Right atrium auricular region (tissue), 2 donors: ENCODE measurements at regions not wholly inside any gene's neighbourhood (a gene's known extent, or its start where the extent isn't known, plus 50 kb on each side); places are given as distances from the start of the nearest gene placed in this dataset.

Source experiments
- DNase-seq: peaks from one replicate; pipeline ENCODE4 v3.0.0-alpha.2; 2019; ENCODE audit warnings: low spot score
- H3K27ac ChIP-seq, 2 donors: fragments of 200-600 bp; sonication (generic); 1 replicate in 1 of 2; 2 replicates in 1 of 2; pipeline ENCODE4 v1.5.1; 2016 to 2019
- H3K27me3 ChIP-seq, 2 donors: fragments of 200-600 bp; sonication (generic); one replicate each; pipeline versions ENCODE4 v1.5.1 to v1.6.0; 2017 to 2019
- H3K36me3 ChIP-seq: fragments of 200-600 bp; sonication (generic); one replicate; pipeline ENCODE4 v1.5.1; 2016
- H3K4me1 ChIP-seq, 2 donors: fragments of 200-600 bp; sonication (generic); one replicate each; pipeline versions ENCODE4 v1.5.1 to v1.6.0; 2017 to 2019
- H3K4me3 ChIP-seq, 2 donors: fragments of 200-600 bp; sonication (generic); 1 replicate in 1 of 2; 2 replicates in 1 of 2; pipeline ENCODE4 v1.5.1; 2017 to 2019; ENCODE audit warnings: mild to moderate bottlenecking in 1 of 2, moderate library complexity in 1 of 2
- H3K9me3 ChIP-seq, 2 donors: fragments of 200-600 bp; sonication (generic); one replicate each; pipeline ENCODE4 v1.5.1; 2019
- TF ChIP-seq, protein P1 (sequence below), 2 donors: fragments of 200-600 bp; sonication (generic); IDR thresholded peaks; one replicate each; pipeline ENCODE4 v1.5.1; 2019; ENCODE audit warnings: antibody characterized with exemption in 2 of 2

DNA sequence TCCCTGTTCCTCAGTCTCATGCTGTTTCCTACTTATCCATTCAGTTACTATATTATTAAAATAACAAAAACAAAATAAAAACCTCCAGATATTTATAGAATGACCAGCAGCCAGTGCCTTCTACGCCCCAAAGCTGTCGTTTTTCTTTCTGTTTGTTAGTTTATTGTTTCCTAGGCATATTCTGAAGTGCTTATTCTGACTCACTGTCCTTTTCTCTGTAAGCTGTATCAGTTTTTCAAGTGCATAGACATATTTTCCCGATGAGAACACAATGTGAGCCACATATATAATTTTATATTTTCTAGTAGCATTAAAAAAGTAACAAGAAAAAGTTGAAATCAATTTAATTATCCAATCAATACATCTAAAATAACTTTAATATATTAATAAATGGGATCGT, 2158.6 kb upstream of the TENM3 start:
- no peak for DNase-seq
- TF ChIP-seq, protein P1, sequence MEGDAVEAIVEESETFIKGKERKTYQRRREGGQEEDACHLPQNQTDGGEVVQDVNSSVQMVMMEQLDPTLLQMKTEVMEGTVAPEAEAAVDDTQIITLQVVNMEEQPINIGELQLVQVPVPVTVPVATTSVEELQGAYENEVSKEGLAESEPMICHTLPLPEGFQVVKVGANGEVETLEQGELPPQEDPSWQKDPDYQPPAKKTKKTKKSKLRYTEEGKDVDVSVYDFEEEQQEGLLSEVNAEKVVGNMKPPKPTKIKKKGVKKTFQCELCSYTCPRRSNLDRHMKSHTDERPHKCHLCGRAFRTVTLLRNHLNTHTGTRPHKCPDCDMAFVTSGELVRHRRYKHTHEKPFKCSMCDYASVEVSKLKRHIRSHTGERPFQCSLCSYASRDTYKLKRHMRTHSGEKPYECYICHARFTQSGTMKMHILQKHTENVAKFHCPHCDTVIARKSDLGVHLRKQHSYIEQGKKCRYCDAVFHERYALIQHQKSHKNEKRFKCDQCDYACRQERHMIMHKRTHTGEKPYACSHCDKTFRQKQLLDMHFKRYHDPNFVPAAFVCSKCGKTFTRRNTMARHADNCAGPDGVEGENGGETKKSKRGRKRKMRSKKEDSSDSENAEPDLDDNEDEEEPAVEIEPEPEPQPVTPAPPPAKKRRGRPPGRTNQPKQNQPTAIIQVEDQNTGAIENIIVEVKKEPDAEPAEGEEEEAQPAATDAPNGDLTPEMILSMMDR (IDR thresholded peaks at IDR 0.05) = no peak

DNA sequence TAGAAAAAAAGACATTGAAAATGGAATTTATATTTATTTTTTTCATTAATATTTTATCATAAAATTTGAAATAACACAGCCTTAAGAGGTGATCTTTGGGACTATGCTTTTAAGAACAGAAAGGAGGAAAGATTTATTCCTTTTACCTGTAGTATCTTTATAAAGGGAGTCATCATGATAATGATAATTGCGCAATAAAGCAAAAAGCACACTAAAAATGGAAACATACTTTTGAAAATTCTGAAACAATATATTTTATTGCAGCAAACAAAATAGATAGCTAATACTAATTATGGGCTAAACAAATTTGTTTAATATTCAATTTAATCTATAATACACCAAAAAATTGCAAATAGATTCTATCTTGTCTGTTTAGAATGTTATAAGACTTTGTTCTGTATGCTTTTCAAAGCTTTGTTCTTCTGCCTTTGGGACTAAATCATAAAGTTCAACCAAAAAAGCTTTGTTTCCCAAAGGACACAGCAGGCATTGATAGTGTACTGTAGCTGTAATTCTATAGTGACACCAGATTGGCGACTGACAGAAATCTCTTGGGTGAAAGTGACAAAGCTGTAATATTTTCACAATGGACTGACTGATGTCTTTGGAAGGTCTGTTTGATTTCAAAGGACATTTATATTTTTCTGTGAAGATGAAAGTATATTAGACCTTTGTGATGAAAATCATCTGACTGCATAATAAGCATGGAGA, 2156.6 kb upstream of the TENM3 start:
- no peaks in the 10 kb centered on the region for H3K4me1 ChIP-seq
- no peak overlapping the region for H3K4me3 ChIP-seq
- TF ChIP-seq, protein P1 (IDR thresholded peaks at IDR 0.05) = no peak

More for the DNA sequence above, 2158.6 kb upstream of the TENM3 start:
- Histone ChIP-seq H3K9me3 (no peaks in the 10 kb centered on the region), H3K27ac (no peak overlapping the region), H3K27me3 (no peaks in the 10 kb centered on the region), H3K4me1 (no peaks in the 10 kb centered on the region), H3K36me3 (no peaks in the 10 kb centered on the region), H3K4me3 (no peak overlapping the region)

DNA sequence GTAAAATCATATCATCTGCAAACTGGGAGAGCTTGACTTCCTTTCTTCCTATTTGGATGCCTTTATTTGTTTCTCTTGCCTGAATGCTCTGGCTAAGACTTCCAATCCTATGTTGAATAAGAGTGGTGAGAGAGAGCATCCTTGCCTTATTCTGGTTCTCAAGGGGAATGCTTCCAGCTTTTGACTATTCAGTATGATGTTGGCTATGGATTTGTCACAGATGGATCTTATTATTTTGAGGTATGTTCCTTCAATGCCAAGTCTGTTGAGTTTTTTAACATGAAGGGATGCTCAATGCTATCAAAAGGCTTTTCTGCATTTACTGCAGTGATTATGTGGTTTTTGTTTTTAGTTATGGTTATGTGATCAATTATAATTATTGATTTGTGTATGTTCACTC, 2144.6 kb upstream of the TENM3 start:
- Histone ChIP-seq H3K9me3 (no peaks in the 10 kb centered on the region), H3K36me3 (no peaks in the 10 kb centered on the region), H3K4me1 (no peaks in the 10 kb centered on the region), H3K27me3 (no peaks in the 10 kb centered on the region), H3K4me3 (no peak overlapping the region), H3K27ac (no peak overlapping the region)
- TF ChIP-seq, protein P1 (IDR thresholded peaks at IDR 0.05) = no peak
- no peak for DNase-seq

More for the DNA sequence above, 2156.6 kb upstream of the TENM3 start:
- Histone ChIP-seq H3K27ac (no peak overlapping the region), H3K27me3 (no peaks in the 10 kb centered on the region), H3K36me3 (no peaks in the 10 kb centered on the region), H3K9me3 (no peaks in the 10 kb centered on the region)
- no peak for DNase-seq

DNA sequence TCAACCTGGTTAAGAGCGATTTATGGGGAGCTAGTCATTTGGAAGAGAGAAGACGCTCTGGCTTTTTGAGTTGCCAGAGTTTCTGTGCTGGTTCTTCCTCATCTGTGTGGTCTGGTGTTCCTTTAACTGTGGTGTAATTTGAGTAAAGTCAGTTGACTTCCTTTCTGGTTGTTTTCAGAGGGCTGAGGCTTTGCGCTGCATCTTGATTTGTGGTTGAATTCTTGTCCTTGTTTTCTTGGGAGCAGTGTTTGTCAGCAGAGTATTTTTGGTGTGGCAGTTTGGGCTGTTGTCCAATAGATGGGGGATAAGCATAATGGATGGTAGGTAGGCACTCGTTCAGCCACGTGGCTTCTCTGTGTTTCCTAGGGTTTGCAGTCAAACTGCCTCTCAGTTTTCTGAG, 2143.2 kb upstream of the TENM3 start:
- H3K27ac ChIP-seq = no peak overlapping the region
- H3K27me3 ChIP-seq = no peaks in the 10 kb centered on the region
- no peaks in the 10 kb centered on the region for H3K9me3 ChIP-seq
- H3K4me1 ChIP-seq = no peaks in the 10 kb centered on the region
- H3K4me3 ChIP-seq = no peak overlapping the region
- DNase-seq = no peak
- TF ChIP-seq, protein P1 (IDR thresholded peaks at IDR 0.05) = no peak
- H3K36me3 ChIP-seq = no peaks in the 10 kb centered on the region

DNA sequence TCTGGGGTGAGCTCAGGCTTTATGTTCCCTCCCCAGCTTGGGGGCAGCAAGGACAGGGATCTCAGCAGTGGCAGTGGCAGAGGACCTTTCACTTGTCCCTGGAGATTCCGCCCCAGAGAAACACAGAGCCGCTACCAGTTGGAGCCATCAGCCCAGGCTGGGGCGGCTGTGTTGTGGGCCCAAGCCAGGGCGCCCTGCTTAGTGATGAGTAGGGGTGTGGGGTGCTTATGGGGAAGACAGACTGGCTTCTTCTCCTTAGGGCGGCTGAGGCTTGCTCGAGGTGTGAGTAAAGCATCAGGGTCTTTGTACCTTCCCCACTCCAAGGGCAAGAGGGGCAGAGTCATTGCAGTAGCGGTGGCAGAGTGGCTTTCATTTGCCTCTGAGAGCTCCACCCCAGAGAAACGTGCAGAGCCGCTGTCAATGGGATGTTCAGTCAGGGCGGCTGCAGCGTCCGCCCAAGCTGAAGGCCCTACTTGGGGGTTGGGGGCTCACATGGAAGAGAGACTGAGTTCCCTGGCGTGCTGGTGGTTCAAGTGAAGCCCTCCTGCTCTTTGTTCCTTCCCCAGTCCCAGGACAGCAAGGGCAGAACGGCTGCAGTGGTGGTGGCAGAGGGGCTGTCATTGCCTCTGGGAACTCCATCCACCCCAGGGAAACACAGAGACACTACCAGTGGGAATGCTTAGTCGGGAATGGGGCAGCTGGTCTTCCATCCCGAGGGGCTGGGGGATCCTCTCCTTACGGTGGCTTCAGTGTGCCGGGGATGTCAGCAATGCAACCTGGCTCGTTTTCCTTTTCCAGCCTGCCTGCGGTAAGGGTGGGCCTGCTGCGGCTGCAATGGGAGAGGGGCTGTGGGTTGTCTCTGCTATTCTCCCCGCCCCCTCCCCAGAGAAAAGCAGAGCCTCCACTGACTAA, 2142.5 kb upstream of the TENM3 start:
- Histone ChIP-seq H3K27ac (no peak overlapping the region), H3K27me3 (no peaks in the 10 kb centered on the region), H3K36me3 (no peaks in the 10 kb centered on the region), H3K9me3 (no peaks in the 10 kb centered on the region), H3K4me3 (no peak overlapping the region), H3K4me1 (no peaks in the 10 kb centered on the region)
- no peak for DNase-seq
- TF ChIP-seq, protein P1 (IDR thresholded peaks at IDR 0.05) = no peak
